HL-60 (cell line): ENCODE measurements at regions not wholly inside any gene's neighbourhood (a gene's known extent, or its start where the extent isn't known, plus 50 kb on each side); places are given as distances from the start of the nearest gene placed in this dataset.

Experiments used
- GABPA ChIP-seq: IDR thresholded peaks from 2 replicates; pipeline ENCODE4 v1.6.1; 2012; ENCODE audit warnings: low read depth
- POLR2AphosphoS5 ChIP-seq: IDR thresholded peaks from 2 replicates; pipeline ENCODE4 v1.6.1; 2012; ENCODE audit warnings: low read depth
- TF ChIP-seq, protein P1 (sequence below): IDR thresholded peaks from one replicate; pipeline ENCODE4 v1.5.1; 2011; ENCODE audit warnings: low read length, control low read depth, inconsistent platforms; ENCODE audit not compliant: insufficient read depth

DNA sequence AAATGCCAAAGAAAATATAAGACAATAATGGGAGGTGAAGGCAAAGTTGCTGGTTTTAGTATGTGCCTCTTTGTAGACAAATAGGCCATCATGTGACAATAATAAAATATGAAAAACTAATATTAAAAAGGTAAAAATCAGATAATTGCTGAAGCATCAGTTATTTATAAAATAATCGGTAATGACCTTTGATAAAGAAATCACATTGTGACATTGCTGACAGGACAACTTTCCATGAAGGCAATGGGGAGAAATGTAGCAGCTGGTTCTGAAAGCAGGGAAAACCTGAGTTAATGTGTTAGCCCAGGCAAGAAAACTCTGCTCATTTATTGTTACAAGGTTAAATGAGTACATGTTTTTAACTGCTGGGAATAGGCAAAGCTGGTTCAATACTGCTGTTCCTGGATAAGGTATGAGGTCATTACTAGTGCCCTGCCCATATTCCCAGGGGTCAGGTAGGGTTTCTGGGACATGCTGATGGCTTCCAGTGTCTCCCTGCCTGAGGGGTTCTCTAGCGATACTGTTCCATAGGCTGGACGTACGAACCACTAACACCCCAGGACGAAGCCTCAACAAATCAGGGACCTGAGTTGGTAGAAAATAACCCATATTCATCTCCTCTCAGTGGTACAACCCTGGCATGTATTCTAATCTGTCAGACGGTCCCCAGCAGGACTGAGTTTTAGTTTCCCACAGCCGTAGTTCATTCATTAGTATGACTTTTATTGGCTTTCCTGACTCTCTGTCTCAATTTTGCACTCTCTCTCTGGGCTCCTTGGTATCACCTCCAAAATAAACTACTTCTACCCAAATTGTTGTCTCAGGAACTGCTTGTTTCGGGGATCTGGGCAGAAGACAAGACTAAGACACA is 355.9 kb downstream of the TXNL1 start:
- TF ChIP-seq, protein P1, sequence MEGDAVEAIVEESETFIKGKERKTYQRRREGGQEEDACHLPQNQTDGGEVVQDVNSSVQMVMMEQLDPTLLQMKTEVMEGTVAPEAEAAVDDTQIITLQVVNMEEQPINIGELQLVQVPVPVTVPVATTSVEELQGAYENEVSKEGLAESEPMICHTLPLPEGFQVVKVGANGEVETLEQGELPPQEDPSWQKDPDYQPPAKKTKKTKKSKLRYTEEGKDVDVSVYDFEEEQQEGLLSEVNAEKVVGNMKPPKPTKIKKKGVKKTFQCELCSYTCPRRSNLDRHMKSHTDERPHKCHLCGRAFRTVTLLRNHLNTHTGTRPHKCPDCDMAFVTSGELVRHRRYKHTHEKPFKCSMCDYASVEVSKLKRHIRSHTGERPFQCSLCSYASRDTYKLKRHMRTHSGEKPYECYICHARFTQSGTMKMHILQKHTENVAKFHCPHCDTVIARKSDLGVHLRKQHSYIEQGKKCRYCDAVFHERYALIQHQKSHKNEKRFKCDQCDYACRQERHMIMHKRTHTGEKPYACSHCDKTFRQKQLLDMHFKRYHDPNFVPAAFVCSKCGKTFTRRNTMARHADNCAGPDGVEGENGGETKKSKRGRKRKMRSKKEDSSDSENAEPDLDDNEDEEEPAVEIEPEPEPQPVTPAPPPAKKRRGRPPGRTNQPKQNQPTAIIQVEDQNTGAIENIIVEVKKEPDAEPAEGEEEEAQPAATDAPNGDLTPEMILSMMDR = no peak
- TF ChIP-seq POLR2AphosphoS5 (no peak), GABPA (no peak)
